NCI-H1417 (cell line): ENCODE measurements at regions not wholly inside any gene's neighbourhood (a gene's known extent, or its start where the extent isn't known, plus 50 kb on each side); places are given as distances from the start of the nearest gene placed in this dataset.
"Not testable (repeated sequence)": the region's sequence is repeated elsewhere in the genome, so short reads cannot be mapped to it uniquely, and the experiment has no call there.

Source experiments
- DNase-seq, 3 experiments: peaks; one replicate each; lab custom pipeline; 2025; lab: John Stamatoyannopoulos, UW

- DNase-seq = peak in 1 of 3 experiments; percentile 19
These were observed 100.5 kb upstream of the ITPRID2 start for GRCh38 chr2:181790716-181791649.

DNA sequence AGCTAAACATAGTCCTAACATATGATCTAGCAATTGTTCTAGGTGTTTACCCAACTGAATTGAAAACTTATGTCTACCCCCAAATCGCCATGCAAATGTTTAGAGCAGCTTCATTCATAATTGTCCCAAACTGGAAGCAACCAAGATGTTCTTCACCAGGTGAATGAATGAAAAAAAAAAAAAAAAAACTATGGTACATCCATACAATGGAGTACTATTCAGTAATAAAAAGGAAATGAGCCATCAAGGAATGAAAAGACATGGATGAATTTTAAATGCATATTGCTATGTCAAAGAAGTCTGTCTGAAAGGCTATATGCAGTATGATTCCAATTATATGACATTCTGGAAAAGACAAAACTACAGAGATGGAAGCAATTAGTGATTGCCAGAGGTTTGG is 98.6 kb upstream of the ITPRID2 start:
- DNase-seq = no peak

DNA sequence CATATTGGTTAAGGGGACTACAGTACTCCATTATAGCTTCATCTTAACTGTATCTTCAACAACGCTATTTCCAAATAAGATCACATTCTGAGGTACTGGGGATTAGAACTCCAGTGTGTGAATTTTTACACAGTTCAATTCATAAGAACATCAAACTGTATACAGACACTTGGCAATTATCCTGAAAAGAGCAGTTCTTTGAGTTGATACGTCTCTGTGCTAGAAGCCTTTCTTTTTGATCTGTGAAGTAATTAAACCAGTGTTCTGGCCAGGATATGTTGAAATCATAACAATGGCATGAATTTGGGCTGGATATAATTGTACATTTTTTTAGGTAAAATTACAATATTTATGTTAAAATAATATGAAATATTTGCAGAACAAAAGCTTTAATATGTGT is 93.5 kb upstream of the ITPRID2 start:
- DNase-seq = no peak

DNA sequence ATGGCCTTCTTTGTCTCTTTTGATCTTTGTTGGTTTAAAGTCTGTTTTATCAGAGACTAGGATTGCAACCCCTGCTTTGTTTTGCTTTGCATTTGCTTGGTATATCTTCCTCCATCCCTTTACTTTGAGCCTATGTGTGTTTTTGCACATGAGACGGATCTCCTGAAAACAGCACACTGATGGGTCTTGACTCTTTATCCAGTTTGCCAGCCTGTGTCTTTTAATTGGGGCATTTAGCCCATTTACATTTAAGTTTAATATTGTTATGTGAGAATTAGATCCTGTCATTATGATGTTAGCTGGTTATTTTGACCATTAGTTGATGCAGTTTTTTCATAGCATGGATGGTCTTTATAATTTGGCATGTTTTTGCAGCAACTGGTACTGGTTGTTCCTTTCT is 89.2 kb upstream of the ITPRID2 start:
- DNase-seq = not testable (repeated sequence)

DNA sequence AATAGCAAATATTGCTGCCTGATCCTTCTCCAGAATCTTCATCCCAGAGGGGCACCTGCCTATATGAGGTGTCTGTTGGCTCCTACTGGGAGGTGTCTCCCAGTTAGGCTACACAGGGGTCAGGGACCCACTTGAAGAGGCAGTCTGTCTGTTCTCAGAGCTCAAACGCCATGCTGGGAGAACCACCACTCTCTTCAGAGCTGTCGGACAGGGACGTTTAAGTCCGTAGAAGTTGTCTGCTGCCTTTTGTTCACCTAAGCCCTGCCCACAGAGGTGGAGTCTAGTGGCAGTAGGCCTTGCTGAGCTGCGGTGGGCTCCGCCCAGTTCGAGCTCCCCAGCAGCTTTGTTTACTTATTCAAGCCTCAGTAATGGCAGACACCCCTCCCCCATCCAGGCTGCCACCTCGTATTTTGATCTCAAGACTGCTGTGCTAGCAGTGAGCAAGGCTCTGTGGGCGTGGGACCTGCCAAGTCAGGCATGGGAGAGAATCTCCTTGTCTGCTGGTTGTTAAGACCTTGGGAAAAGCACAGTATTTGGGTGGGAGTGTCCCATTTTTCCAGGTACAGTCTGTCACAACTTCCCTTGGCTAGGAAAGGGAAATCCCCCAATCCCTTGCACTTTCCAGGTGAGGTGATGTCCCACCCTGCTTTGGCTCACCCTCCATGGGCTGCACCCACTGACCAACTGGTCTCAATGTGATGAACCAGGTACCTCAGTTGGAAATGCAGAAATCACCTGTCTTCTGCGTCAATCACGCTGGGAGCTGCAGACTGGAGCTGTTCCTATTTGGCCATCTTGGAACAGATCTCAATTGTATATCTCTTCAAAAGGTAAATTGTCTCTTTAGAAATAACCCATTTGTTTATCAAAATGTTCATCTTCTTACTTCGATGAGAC is 87.4 kb upstream of the ITPRID2 start:
- DNase-seq = peak in 1 of 3 experiments; percentile 0

GRCh38 chr2:181805228-181806038 is 86.1 kb upstream of the ITPRID2 start:
- no peak for DNase-seq

- no peak for DNase-seq
These were observed 85.5 kb upstream of the ITPRID2 start for GRCh38 chr2:181806039-181806392.

DNA sequence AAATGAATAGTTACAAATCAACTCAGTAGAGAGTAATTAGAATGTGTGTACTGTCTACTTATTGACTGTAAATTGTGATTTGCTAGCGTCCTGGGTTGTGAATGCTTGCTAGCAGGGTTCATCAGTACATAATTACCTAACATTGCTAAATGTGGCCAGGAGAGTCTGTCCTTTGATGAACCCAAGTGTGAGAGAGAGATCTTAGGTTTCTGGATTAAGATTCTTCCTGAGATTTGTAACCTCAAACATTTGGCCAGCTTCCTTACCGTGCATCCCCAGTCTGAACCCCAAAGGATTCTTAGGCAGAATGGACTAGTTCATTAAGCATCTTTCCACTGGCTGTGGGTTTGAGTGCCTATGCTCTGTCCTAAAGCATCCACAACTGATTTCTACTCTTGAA is 84.0 kb upstream of the ITPRID2 start:
- no peak for DNase-seq

- DNase-seq = peak in 2 of 3 experiments; percentile 45 to 66
These were observed 80.5 kb upstream of the ITPRID2 start for GRCh38 chr2:181810823-181811695.

DNA sequence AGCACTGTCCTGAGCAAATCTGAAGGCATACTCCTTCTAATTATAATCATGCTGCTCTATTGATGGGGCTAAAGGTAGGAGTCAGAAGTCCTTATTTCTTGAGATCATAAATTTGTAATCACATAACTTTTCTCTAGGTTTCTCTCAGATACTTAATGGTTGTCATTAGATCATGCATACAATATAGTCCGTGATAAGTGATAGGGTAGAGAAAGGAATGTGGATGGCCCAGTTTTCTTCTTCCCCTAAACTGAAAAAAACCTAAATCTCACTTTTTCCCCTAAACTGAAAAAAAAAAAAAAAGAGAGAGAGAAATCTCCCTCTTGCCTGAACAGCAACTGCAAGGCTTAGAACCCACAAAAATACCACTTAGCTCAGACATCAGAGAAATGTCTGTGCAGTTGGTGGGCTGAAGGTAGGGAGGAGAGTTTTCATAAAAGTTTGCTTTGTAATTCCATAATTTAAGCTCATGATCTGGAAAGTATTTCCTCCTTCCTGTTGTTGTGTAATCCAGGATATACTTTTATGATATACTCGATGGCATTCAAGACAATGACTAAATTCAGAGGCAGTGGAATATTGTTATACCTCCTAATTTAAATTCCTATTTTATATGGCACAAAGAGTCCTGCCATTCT is 79.3 kb upstream of the ITPRID2 start:
- no peak for DNase-seq

DNA sequence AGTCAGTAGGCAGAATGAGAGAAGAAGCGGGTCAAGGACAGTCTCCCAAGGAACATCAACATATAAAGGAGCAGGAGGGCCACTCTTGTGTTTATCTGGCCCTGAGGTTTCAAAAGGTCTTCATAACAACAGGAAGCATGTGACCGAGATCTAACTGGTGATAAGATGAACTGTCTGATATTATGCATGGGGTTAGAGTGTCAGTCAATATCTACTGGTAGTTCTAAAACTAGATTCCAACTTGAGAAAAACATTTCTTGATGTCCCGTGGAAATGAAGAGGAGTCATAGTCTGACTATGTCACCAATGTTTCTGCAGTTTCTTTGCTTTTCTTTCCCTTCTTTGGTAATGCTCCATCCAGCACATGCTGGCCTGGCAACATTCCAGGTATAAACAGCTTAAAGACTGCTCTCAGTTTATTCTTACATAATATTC is 77.5 kb upstream of the ITPRID2 start:
- DNase-seq = no peak

DNA sequence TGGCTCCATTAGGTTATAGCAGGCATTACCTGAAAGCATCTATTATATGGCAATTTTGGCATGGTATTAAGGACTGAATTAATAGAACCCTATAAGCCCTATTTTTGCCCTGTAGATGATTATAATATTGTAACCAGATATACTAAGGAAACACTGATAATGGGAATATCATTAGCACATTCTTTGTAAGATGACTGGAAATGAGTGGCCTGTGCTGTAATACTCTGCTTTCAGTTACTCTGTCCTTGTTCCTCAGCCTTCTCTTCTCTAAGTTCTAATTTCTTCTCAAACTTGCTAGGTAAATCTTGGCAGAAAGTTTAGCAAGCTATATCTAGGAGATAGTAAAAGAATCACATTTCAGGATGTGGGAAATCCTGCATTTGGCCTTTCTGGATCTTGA is 74.0 kb upstream of the ITPRID2 start:
- no peak for DNase-seq

- no peak for DNase-seq
These were observed 73.4 kb upstream of the ITPRID2 start for GRCh38 chr2:181818058-181818680.

- DNase-seq = peak in 1 of 3 experiments; percentile 8
These were observed 72.7 kb upstream of the ITPRID2 start for GRCh38 chr2:181818840-181819239.

GRCh38 chr2:181821049-181821448 is 70.5 kb upstream of the ITPRID2 start:
- DNase-seq = no peak

GRCh38 chr2:181822097-181822496 is 69.4 kb upstream of the ITPRID2 start:
- no peak for DNase-seq

- DNase-seq = no peak
These were observed 68.1 kb upstream of the ITPRID2 start for GRCh38 chr2:181823405-181823804.

DNA sequence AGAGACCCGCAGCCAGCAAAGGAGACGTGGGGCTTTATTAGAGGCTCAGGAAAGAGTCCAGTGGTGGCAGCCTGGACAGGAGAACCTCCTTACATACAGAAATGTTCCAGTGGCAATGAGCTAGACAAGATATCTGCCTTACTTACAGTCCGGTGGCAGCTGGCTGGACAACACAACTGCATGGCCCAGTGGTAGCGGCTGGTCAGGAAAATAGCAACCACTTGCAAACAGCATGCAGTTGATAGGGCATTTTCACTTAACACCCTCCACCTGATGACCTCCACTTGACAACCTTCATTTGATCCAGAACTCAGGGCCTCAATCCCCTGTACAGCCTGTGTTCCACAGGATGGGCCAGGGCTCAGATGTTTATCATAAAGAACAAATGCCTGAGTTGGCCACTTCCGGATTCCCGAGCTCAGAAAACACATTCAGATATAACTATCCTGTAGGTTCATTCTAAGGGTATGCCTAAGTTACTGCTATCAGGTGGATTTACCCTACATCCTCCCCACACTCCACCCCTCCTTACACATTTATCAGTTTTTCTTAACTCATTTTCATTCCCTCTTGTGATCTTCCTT is 63.3 kb upstream of the ITPRID2 start:
- no peak for DNase-seq

- DNase-seq = no peak
These were observed 62.3 kb upstream of the ITPRID2 start for GRCh38 chr2:181829230-181829629.

- DNase-seq = no peak
These were observed 59.5 kb upstream of the ITPRID2 start for GRCh38 chr2:181832015-181832414.
